ENCODE measurements at regions not wholly inside any gene's neighbourhood (a gene's known extent, or its start where the extent isn't known, plus 50 kb on each side); places are given as distances from the start of the nearest gene placed in this dataset.
"Not testable (repeated sequence)": the region's sequence is repeated elsewhere in the genome, so short reads cannot be mapped to it uniquely, and the experiment has no call there.

DNA sequence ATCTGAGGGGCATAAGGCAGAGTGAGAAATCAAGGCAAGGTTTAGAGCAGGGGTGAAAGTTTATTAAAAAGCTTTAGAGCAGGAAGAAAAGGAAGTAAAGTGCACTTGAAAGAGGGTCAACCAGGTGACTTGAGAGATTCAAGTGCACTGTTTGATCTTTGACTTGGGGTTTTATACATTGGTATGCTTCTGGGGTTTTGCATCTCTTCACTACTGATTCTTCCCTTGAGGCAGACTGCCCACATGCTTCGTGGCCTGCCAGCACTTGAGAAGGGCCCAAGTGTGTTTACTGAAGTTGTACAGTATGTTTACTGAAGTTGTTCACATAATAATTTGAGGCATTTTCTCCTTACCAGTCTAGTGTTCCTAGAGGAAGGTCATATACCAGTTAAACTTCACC, 367.0 kb upstream of the UBE2E2 start:
- Histone ChIP-seq H3K27me3 (ENCODE audit: control insufficient read depth, insufficient read depth, low read length) (no peaks in the 10 kb centered on the region), H3K36me3 (ENCODE audit: control insufficient read depth, insufficient read depth, low read length) (no peaks in the 10 kb centered on the region), H3K4me3 (ENCODE audit: low read depth, low read length) (no peak overlapping the region)
- TF ChIP-seq, protein P1, sequence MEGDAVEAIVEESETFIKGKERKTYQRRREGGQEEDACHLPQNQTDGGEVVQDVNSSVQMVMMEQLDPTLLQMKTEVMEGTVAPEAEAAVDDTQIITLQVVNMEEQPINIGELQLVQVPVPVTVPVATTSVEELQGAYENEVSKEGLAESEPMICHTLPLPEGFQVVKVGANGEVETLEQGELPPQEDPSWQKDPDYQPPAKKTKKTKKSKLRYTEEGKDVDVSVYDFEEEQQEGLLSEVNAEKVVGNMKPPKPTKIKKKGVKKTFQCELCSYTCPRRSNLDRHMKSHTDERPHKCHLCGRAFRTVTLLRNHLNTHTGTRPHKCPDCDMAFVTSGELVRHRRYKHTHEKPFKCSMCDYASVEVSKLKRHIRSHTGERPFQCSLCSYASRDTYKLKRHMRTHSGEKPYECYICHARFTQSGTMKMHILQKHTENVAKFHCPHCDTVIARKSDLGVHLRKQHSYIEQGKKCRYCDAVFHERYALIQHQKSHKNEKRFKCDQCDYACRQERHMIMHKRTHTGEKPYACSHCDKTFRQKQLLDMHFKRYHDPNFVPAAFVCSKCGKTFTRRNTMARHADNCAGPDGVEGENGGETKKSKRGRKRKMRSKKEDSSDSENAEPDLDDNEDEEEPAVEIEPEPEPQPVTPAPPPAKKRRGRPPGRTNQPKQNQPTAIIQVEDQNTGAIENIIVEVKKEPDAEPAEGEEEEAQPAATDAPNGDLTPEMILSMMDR (IDR thresholded peaks at IDR 0.05; ENCODE audit: insufficient read depth, low read depth, low read length): no peak
- ChIA-PET POLR2A (no interaction called here), CTCF (no interaction called here)
- DNase-seq (ENCODE audit: low read depth): no peak

DNA sequence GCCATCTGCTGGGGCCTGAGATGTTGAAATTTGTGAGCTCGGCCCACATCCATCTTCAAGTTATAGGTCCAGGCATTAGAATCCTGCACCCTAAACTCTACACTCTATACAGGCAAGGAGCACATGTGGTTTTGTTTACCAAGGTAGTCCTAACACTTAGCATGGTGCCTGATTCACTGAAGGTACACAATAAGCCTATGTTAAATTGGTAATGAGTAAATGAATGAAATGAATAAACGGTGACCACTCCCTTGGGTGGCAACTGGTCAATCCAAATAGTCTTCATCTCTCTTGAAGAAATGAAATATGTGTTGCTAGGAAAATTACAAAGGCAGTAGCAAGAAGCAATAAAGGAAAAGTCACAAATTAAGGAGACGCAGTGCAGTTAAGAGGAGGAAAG, 359.3 kb upstream of the UBE2E2 start:
- no peaks in the 10 kb centered on the region for H3K27me3 ChIP-seq (ENCODE audit: control insufficient read depth, insufficient read depth, low read length)
- CTCF ChIA-PET: no interaction called here
- H3K4me3 ChIP-seq (ENCODE audit: low read depth, low read length): no peak overlapping the region
- no peaks in the 10 kb centered on the region for H3K36me3 ChIP-seq (ENCODE audit: control insufficient read depth, insufficient read depth, low read length)
- TF ChIP-seq, protein P1 (IDR thresholded peaks at IDR 0.05; ENCODE audit: insufficient read depth, low read depth, low read length): no peak
- no peak for DNase-seq (ENCODE audit: low read depth)
- POLR2A ChIA-PET: no interaction called here

DNA sequence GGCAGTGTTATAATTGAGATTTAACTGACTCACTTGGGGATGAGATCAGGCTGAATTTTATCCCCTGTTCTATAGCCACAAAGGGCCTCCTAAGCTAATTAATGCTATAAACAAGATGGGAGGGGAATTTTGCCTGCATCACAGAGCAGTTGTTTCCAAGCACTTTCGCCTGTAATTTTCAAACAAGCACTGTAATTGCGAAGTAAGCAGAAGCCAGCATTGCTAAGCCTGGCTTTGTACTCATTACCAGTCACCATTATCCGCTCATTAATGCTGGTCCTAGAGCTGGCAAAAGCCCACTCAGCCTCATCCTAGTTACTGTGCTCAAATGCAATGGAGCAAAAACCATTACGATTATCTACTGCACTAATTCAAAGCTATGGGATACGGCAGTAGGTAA, 356.6 kb upstream of the UBE2E2 start:
- ChIA-PET POLR2A (no interaction called here), CTCF (no interaction called here)
- TF ChIP-seq, protein P1 (IDR thresholded peaks at IDR 0.05; ENCODE audit: insufficient read depth, low read depth, low read length): no peak
- Histone ChIP-seq H3K36me3 (ENCODE audit: control insufficient read depth, insufficient read depth, low read length) (no peaks in the 10 kb centered on the region), H3K27me3 (ENCODE audit: control insufficient read depth, insufficient read depth, low read length) (no peaks in the 10 kb centered on the region), H3K4me3 (ENCODE audit: low read depth, low read length) (no peak overlapping the region)
- DNase-seq (ENCODE audit: low read depth): no peak

DNA sequence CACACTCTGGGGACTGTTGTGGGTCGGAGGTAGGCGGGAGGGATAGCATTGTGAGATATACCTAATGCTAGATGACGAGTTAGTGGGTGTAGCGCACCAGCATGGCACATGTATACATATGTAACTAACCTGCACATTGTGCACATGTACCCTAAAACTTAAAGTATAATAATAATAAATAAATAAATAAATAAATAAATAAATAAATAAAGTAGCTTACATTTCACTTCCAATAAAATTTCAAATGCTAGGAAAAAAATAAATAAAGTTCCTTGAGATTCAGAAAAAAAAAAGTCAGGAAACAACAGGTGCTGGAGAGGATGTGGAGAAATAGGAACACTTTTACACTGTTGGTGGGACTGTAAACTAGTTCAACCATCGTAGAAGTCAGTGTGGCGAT, 353.5 kb upstream of the UBE2E2 start:
- POLR2A ChIA-PET; H3K36me3 ChIP-seq (ENCODE audit: control insufficient read depth, insufficient read depth, low read length); DNase-seq (ENCODE audit: low read depth); H3K27me3 ChIP-seq (ENCODE audit: control insufficient read depth, insufficient read depth, low read length); CTCF ChIA-PET; H3K4me3 ChIP-seq (ENCODE audit: low read depth, low read length): not testable (repeated sequence)

DNA sequence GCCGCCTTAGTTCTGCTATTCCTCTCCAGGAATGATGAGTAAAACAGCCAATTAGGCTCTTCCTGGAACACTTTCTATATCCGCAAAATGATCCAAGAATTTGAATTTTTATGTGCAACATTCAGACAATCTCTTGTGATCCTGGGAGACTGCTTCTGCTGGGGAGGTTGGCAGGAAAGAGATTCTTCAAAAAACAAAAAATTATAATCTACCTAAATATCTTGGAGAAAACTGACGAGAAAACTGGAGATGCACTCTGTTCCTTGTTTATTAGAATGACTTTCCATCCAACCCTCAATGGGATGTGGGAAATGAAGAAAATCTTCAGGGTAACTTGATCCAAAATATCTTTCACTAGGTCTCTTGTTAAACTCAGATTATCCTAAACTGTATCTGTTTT, 346.3 kb upstream of the UBE2E2 start:
- ChIA-PET CTCF (no interaction called here), POLR2A (no interaction called here)
- Histone ChIP-seq H3K4me3 (ENCODE audit: low read depth, low read length) (no peak overlapping the region), H3K36me3 (ENCODE audit: control insufficient read depth, insufficient read depth, low read length) (no peaks in the 10 kb centered on the region), H3K27me3 (ENCODE audit: control insufficient read depth, insufficient read depth, low read length) (no peaks in the 10 kb centered on the region)
- no peak for DNase-seq (ENCODE audit: low read depth)
- TF ChIP-seq, protein P1 (IDR thresholded peaks at IDR 0.05; ENCODE audit: insufficient read depth, low read depth, low read length): no peak

DNA sequence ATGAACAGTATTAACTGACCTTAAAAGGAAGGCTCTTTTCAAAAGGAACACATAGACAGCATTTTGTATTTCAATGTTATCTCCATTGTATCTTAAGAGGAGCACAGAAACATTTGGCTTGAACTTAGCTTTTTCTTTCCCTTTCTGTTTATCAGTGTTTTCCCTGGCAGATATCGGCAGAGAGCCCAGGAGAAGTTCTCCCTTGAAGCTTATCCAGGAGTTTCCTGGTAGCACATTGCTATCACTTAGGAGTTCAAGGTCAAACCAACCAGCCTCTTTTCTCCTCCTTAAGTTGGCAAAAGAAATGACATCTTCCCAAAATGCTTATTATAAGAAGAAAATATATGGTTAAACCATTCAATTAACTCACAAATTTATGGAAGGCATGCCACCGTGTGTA, 344.6 kb upstream of the UBE2E2 start:
- ChIA-PET POLR2A (no interaction called here), CTCF (no interaction called here)
- Histone ChIP-seq H3K4me3 (ENCODE audit: low read depth, low read length) (no peak overlapping the region), H3K36me3 (ENCODE audit: control insufficient read depth, insufficient read depth, low read length) (no peaks in the 10 kb centered on the region), H3K27me3 (ENCODE audit: control insufficient read depth, insufficient read depth, low read length) (no peaks in the 10 kb centered on the region)
- TF ChIP-seq, protein P1 (IDR thresholded peaks at IDR 0.05; ENCODE audit: insufficient read depth, low read depth, low read length): no peak
- DNase-seq (ENCODE audit: low read depth): no peak

Measured in BJ (cell line).